ENCODE measurements at regions not wholly inside any gene's neighbourhood (a gene's known extent, or its start where the extent isn't known, plus 50 kb on each side); places are given as distances from the start of the nearest gene placed in this dataset.

DNA sequence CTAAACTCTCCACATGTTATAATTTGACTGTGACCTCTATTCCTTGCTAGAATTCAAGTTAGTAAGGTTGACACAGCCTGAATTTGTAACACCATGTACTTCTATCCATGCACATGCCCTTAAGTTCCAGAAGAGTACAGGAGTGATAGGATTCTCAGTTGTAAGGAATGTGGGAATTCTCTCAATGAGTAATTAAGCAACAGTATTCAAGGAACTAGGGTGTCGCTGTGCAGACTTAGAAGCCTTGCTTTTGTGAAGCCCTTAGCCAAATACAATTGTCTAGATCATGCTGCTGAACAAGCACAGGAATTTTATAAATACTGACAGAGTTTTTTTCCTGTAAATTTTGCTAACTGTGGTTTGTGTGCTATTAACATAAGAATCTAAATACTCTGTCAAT lies 276.3 kb upstream of the PTBP2 start:
- H2AFZ ChIP-seq (ENCODE audit: low read length), result no peak overlapping the region
- TF ChIP-seq, protein P1, sequence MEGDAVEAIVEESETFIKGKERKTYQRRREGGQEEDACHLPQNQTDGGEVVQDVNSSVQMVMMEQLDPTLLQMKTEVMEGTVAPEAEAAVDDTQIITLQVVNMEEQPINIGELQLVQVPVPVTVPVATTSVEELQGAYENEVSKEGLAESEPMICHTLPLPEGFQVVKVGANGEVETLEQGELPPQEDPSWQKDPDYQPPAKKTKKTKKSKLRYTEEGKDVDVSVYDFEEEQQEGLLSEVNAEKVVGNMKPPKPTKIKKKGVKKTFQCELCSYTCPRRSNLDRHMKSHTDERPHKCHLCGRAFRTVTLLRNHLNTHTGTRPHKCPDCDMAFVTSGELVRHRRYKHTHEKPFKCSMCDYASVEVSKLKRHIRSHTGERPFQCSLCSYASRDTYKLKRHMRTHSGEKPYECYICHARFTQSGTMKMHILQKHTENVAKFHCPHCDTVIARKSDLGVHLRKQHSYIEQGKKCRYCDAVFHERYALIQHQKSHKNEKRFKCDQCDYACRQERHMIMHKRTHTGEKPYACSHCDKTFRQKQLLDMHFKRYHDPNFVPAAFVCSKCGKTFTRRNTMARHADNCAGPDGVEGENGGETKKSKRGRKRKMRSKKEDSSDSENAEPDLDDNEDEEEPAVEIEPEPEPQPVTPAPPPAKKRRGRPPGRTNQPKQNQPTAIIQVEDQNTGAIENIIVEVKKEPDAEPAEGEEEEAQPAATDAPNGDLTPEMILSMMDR (conservative IDR thresholded peaks at IDR 0.05; ENCODE audit: low read length), result no peak
- no peak for TF ChIP-seq EZH2phosphoT487 (IDR thresholded peaks at IDR 0.05; ENCODE audit: borderline replicate concordance, low read depth, low read length)
- no peaks in the 10 kb centered on the region for H3K9me2 ChIP-seq (ENCODE audit: insufficient read depth, low read length)
- no peaks in the 10 kb centered on the region for H3K9me3 ChIP-seq (ENCODE audit: low read length)
- no peak overlapping the region for H3K4me2 ChIP-seq (ENCODE audit: low read length)
- no peaks in the 10 kb centered on the region for H3K79me2 ChIP-seq (ENCODE audit: insufficient read depth, low read depth, low read length)
- no peaks in the 10 kb centered on the region for H3K36me3 ChIP-seq (ENCODE audit: insufficient read depth, low read length)
- no peaks in the 10 kb centered on the region for H3K4me1 ChIP-seq (ENCODE audit: insufficient read depth, low read length, poor library complexity, severe bottlenecking)
- H4K20me1 ChIP-seq (ENCODE audit: insufficient read depth, low read length), result no peaks in the 10 kb centered on the region
- no peak overlapping the region for H3K4me3 ChIP-seq (ENCODE audit: low read depth, low read length, poor library complexity, severe bottlenecking)
- POLR2A ChIA-PET, result no interaction called here
- intact Hi-C loops (cut with micrococcal nuclease; ENCODE audit: unreplicated experiment), result no loop called here
- H3K27ac ChIP-seq (ENCODE audit: low read depth, low read length, poor library complexity, severe bottlenecking), result no peak overlapping the region
- DNase-seq (ENCODE audit: low spot score), result no peak
- CTCF ChIA-PET (ENCODE audit: unreplicated experiment), result no interaction called here
- BruUV-seq (replicated peaks), result no TSS peak

DNA sequence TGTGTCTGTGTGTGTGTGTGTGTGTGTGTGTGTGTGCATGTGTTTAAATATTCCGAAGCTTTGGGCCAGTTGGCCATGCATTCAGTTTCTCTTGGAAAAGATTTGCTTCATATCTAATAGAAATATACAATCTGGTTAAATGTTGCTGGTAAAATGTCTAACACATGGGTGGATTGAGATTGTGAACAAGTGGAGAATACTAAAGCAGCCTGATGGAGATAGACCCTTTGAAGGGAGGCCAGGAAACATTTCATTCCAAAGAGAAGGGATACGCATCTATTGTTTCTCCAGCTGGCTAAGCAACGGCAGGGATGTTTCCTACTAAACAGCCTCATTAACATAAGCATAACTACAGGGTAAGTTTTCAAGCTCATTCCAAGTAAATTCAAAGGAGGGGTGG lies 257.5 kb upstream of the PTBP2 start:
- ChIA-PET CTCF (ENCODE audit: unreplicated experiment) (no interaction called here), POLR2A (interaction anchor here (0.5 kb wide), 1 partner anchor 93 kb away, joined by 3 read pairs; no protein-coding TSS in a partner anchor)
- Histone ChIP-seq H3K9me2 (ENCODE audit: insufficient read depth, low read length) (no peaks in the 10 kb centered on the region), H3K4me2 (ENCODE audit: low read length) (no peak overlapping the region), H2AFZ (ENCODE audit: low read length) (no peak overlapping the region), H3K27ac (ENCODE audit: low read depth, low read length, poor library complexity, severe bottlenecking) (no peak overlapping the region), H3K4me1 (ENCODE audit: insufficient read depth, low read length, poor library complexity, severe bottlenecking) (no peaks in the 10 kb centered on the region), H3K79me2 (ENCODE audit: insufficient read depth, low read depth, low read length) (no peaks in the 10 kb centered on the region), H3K36me3 (ENCODE audit: insufficient read depth, low read length) (no peaks in the 10 kb centered on the region), H3K9me3 (ENCODE audit: low read length) (no peaks in the 10 kb centered on the region), H3K4me3 (ENCODE audit: low read depth, low read length, poor library complexity, severe bottlenecking) (no peak overlapping the region), H4K20me1 (ENCODE audit: insufficient read depth, low read length) (no peaks in the 10 kb centered on the region)
- intact Hi-C loops (cut with micrococcal nuclease; ENCODE audit: unreplicated experiment), result no loop called here
- no peak for TF ChIP-seq EZH2phosphoT487 (IDR thresholded peaks at IDR 0.05; ENCODE audit: borderline replicate concordance, low read depth, low read length)
- TF ChIP-seq, protein P1 (conservative IDR thresholded peaks at IDR 0.05; ENCODE audit: low read length), result no peak
- BruUV-seq (replicated peaks), result no TSS peak
- DNase-seq (ENCODE audit: low spot score), result no peak

DNA sequence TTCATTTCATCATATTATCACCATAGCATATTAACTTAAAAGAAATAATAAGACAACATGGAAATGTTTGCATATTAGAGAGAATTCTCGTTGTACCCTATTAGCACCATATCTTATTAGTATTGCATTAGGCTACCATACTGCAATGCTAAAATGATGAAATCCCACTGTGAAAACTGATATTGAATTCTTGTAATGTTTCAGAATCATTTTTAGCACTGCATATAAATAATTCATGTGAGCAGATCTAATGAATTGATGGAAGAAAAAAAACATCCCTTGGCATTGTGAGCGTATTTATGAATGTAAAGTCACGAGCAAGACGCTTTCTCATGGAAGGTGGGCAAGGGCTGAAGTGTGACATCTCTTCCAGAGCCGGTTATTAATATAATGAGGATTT lies 257.1 kb upstream of the PTBP2 start:
- Histone ChIP-seq H3K9me3 (ENCODE audit: low read length) (no peaks in the 10 kb centered on the region), H3K4me1 (ENCODE audit: insufficient read depth, low read length, poor library complexity, severe bottlenecking) (no peaks in the 10 kb centered on the region), H4K20me1 (ENCODE audit: insufficient read depth, low read length) (no peaks in the 10 kb centered on the region), H3K79me2 (ENCODE audit: insufficient read depth, low read depth, low read length) (no peaks in the 10 kb centered on the region), H3K4me3 (ENCODE audit: low read depth, low read length, poor library complexity, severe bottlenecking) (no peak overlapping the region), H3K9me2 (ENCODE audit: insufficient read depth, low read length) (no peaks in the 10 kb centered on the region), H3K36me3 (ENCODE audit: insufficient read depth, low read length) (no peaks in the 10 kb centered on the region), H2AFZ (ENCODE audit: low read length) (no peak overlapping the region), H3K27ac (ENCODE audit: low read depth, low read length, poor library complexity, severe bottlenecking) (no peak overlapping the region), H3K4me2 (ENCODE audit: low read length) (no peak overlapping the region)
- BruUV-seq (replicated peaks), result no TSS peak
- ChIA-PET POLR2A (interaction anchor here (0.5 kb wide), 1 partner anchor 92 kb away, joined by 3 read pairs; no protein-coding TSS in a partner anchor), CTCF (ENCODE audit: unreplicated experiment) (no interaction called here)
- TF ChIP-seq, protein P1 (conservative IDR thresholded peaks at IDR 0.05; ENCODE audit: low read length), result no peak
- TF ChIP-seq EZH2phosphoT487 (IDR thresholded peaks at IDR 0.05; ENCODE audit: borderline replicate concordance, low read depth, low read length), result no peak
- no peak for DNase-seq (ENCODE audit: low spot score)
- intact Hi-C loops (cut with micrococcal nuclease; ENCODE audit: unreplicated experiment), result no loop called here

Measured in OCI-LY7 (cell line).